ENCODE measurements at regions not wholly inside any gene's neighbourhood (a gene's known extent, or its start where the extent isn't known, plus 50 kb on each side); places are given as distances from the start of the nearest gene placed in this dataset.

GRCh38 chr2:7809640-7810039 lies 872.2 kb upstream of the ID2 start:
- TF ChIP-seq POLR2AphosphoS5 (IDR thresholded peaks at IDR 0.05; ENCODE audit: low read depth, low read length) (no peak), SIN3A (IDR thresholded peaks at IDR 0.05; ENCODE audit: borderline replicate concordance, insufficient read depth, low read length) (no peak), REST (IDR thresholded peaks at IDR 0.05; ENCODE audit: insufficient read depth in 1 of 2, low read depth in 2 of 2, low read length in 2 of 2) (no peak), FOXP2 (optimal IDR thresholded peaks at IDR 0.05; ENCODE audit: borderline replicate concordance, extremely low read depth, extremely low read length, insufficient read depth) (no peak), TAF1 (IDR thresholded peaks at IDR 0.05; ENCODE audit: borderline replicate concordance, insufficient read depth, low read length) (no peak)

GRCh38 chr2:7811073-7811472 lies 870.8 kb upstream of the ID2 start:
- no peak for TF ChIP-seq POLR2AphosphoS5 (IDR thresholded peaks at IDR 0.05; ENCODE audit: low read depth, low read length)
- no peak for TF ChIP-seq REST (IDR thresholded peaks at IDR 0.05; ENCODE audit: insufficient read depth in 1 of 2, low read depth in 2 of 2, low read length in 2 of 2)
- TF ChIP-seq FOXP2 (optimal IDR thresholded peaks at IDR 0.05; ENCODE audit: borderline replicate concordance, extremely low read depth, extremely low read length, insufficient read depth), result no peak
- TF ChIP-seq SIN3A (IDR thresholded peaks at IDR 0.05; ENCODE audit: borderline replicate concordance, insufficient read depth, low read length), result no peak
- no peak for TF ChIP-seq TAF1 (IDR thresholded peaks at IDR 0.05; ENCODE audit: borderline replicate concordance, insufficient read depth, low read length)

GRCh38 chr2:7812231-7812995 lies 869.4 kb upstream of the ID2 start:
- no peak for TF ChIP-seq POLR2AphosphoS5 (IDR thresholded peaks at IDR 0.05; ENCODE audit: low read depth, low read length)
- TF ChIP-seq REST (IDR thresholded peaks at IDR 0.05; ENCODE audit: insufficient read depth in 1 of 2, low read depth in 2 of 2, low read length in 2 of 2), result no peak
- TF ChIP-seq SIN3A (IDR thresholded peaks at IDR 0.05; ENCODE audit: borderline replicate concordance, insufficient read depth, low read length), result no peak
- TF ChIP-seq TAF1 (IDR thresholded peaks at IDR 0.05; ENCODE audit: borderline replicate concordance, insufficient read depth, low read length), result no peak
- no peak for TF ChIP-seq FOXP2 (optimal IDR thresholded peaks at IDR 0.05; ENCODE audit: borderline replicate concordance, extremely low read depth, extremely low read length, insufficient read depth)

GRCh38 chr2:7813541-7814292 lies 868.1 kb upstream of the ID2 start:
- TF ChIP-seq REST (IDR thresholded peaks at IDR 0.05; ENCODE audit: insufficient read depth in 1 of 2, low read depth in 2 of 2, low read length in 2 of 2) (no peak), POLR2AphosphoS5 (IDR thresholded peaks at IDR 0.05; ENCODE audit: low read depth, low read length) (no peak), SIN3A (IDR thresholded peaks at IDR 0.05; ENCODE audit: borderline replicate concordance, insufficient read depth, low read length) (no peak), TAF1 (IDR thresholded peaks at IDR 0.05; ENCODE audit: borderline replicate concordance, insufficient read depth, low read length) (no peak), FOXP2 (optimal IDR thresholded peaks at IDR 0.05; ENCODE audit: borderline replicate concordance, extremely low read depth, extremely low read length, insufficient read depth) (no peak)
